A673 (cell line): ENCODE measurements at regions not wholly inside any gene's neighbourhood (a gene's known extent, or its start where the extent isn't known, plus 50 kb on each side); places are given as distances from the start of the nearest gene placed in this dataset.

ENCODE experiments used
- CTCF ChIP-seq: fragments of 300-800, 200-600 bp; sonication (generic); conservative IDR thresholded peaks from 2 replicates; pipeline ENCODE4 v1.5.1; 2017; ENCODE audit warnings: low read depth, mild to moderate bottlenecking, antibody characterized with exemption, low read length, moderate library complexity, mixed read lengths
- EZH2 ChIP-seq: fragments of 200-600 bp; sonication (generic); IDR thresholded peaks from 2 replicates; pipeline ENCODE4 v1.6.1; 2017; ENCODE audit warnings: borderline replicate concordance, low read depth, mild to moderate bottlenecking, mixed read lengths, antibody characterized with exemption, low read length; ENCODE audit not compliant: poor library complexity, severe bottlenecking

GRCh38 chr20:56179051-56179450 is 69.5 kb upstream of the MC3R start:
- TF ChIP-seq CTCF = no peak
- no peak for TF ChIP-seq EZH2
